ENCODE measurements at regions not wholly inside any gene's neighbourhood (a gene's known extent, or its start where the extent isn't known, plus 50 kb on each side); places are given as distances from the start of the nearest gene placed in this dataset.

GRCh38 chr2:64863097-64863820, 125.9 kb upstream of the SLC1A4 start:
- Histone ChIP-seq H4K91ac (ENCODE audit: insufficient read length, low read depth, low read length) (no peak overlapping the region), H2AFZ (ENCODE audit: low read length) (no peak overlapping the region), H3K4me2 (ENCODE audit: insufficient read depth, insufficient read length, low read length) (no peak overlapping the region), H4K8ac (replicated peaks; ENCODE audit: insufficient read length, low read depth, low read length) (no peak overlapping the region), H3K14ac (ENCODE audit: insufficient read depth, low read length) (no peak overlapping the region), H3K23me2 (ENCODE audit: insufficient read length, low read depth, low read length, poor library complexity, severe bottlenecking) (peaks cover 11% of the 10 kb centered on the region), H2BK120ac (ENCODE audit: low read depth, low read length, poor library complexity, severe bottlenecking) (no peak overlapping the region), H3K4me1 (ENCODE audit: insufficient read depth, low read length) (0 out of 2 replicates have a peak, but pooled peaks cover 2% of the 10 kb centered on the region), H3K23ac (ENCODE audit: insufficient read length, low read depth, low read length) (no peak overlapping the region), H2BK12ac (ENCODE audit: insufficient read length, low read depth, low read length) (no peak overlapping the region), H3K79me1 (ENCODE audit: insufficient read depth, low read depth, low read length, poor library complexity, severe bottlenecking) (no peaks in the 10 kb centered on the region), H3T11ph (ENCODE audit: low read length) (no peak overlapping the region), H4K20me1 (ENCODE audit: control insufficient read depth, insufficient read depth, insufficient read length) (no peaks in the 10 kb centered on the region), H2BK20ac (ENCODE audit: low read depth, low read length, poor library complexity, severe bottlenecking) (no peak overlapping the region), H2BK5ac (ENCODE audit: insufficient read length, low read length) (no peak overlapping the region), H3K9me3 (ENCODE audit: control insufficient read depth, low read depth, low read length) (no peaks in the 10 kb centered on the region), H2BK15ac (ENCODE audit: low read depth, low read length) (no peak overlapping the region), H3K27me3 (ENCODE audit: insufficient read depth, low read length) (no peaks in the 10 kb centered on the region; the same call in 1 of the 2 replicates), H3K9ac (ENCODE audit: extremely low read depth, insufficient read length, low read length) (no peak overlapping the region), H3K79me2 (ENCODE audit: insufficient read depth, low read length) (no peaks in the 10 kb centered on the region), H2AK5ac (ENCODE audit: insufficient read length, low read length) (no peak overlapping the region), H4K5ac (ENCODE audit: insufficient read length, low read depth, low read length) (no peak overlapping the region), H3K4ac (ENCODE audit: low read depth, low read length) (no peak overlapping the region), H3K18ac (ENCODE audit: insufficient read length, low read depth, low read length) (no peak overlapping the region), H3K56ac (ENCODE audit: insufficient read length, low read depth, low read length) (no peak overlapping the region), H3K27ac (ENCODE audit: insufficient read length, low read depth, low read length) (no peak overlapping the region)
- peaks cover 38% of the 10 kb centered on the region for H3K27me3 Mint-ChIP-seq (ENCODE audit: low read depth)
- H3K27ac Mint-ChIP-seq: no peak overlapping the region
- no peak overlapping the region for H3K4me3 Mint-ChIP-seq
- DNase-seq: no peak
- H3K36me3 Mint-ChIP-seq (ENCODE audit: insufficient read depth in 1 of 3, low read depth in 3 of 3): no peaks in the 10 kb centered on the region
- H3K4me1 Mint-ChIP-seq: peaks cover 16 to 27% of the 10 kb centered on the region in 2 experiments
- WGBS (ENCODE audit: extremely low coverage, insufficient read length, low lambda C conversion rate): no CpG with 5 or more reads among the region's 4 CpGs
- TF ChIP-seq CTCF (conservative IDR thresholded peaks at IDR 0.05): no peak
- H3K9me3 Mint-ChIP-seq: no peaks in the 10 kb centered on the region

All from H9 (cell line).